Smooth muscle cell (in vitro differentiated cells): ENCODE measurements at regions not wholly inside any gene's neighbourhood (a gene's known extent, or its start where the extent isn't known, plus 50 kb on each side); places are given as distances from the start of the nearest gene placed in this dataset.
A peak's percentile ranks its signal among the peaks of the same experiment; 100 is the strongest.

Experiments
- DNase-seq: peaks from one replicate; lab custom pipeline; 2025; ENCODE audit not compliant: unreplicated experiment; lab: John Stamatoyannopoulos, UW
- H2AFZ ChIP-seq: fragments of 200-600 bp; sonication (generic); 2 replicates; pipeline ENCODE4 v1.6.0; 2016; ENCODE audit warnings: antibody characterized with exemption, low read depth, mild to moderate bottlenecking
- H3F3A ChIP-seq: fragments of 200-600 bp; sonication (generic); 2 replicates; pipeline ENCODE4 v1.6.0; 2017; ENCODE audit warnings: antibody characterized with exemption, low read depth
- H3K27ac ChIP-seq: fragments of 200-600 bp; sonication (generic); 2 replicates; pipeline ENCODE4 v1.5.1; 2016; ENCODE audit warnings: low read depth, mild to moderate bottlenecking
- H3K27me3 ChIP-seq: fragments of 200-600 bp; sonication (generic); 2 replicates; pipeline ENCODE4 v1.6.1; 2016; ENCODE audit warnings: low read depth, mild to moderate bottlenecking
- H3K36me3 ChIP-seq: fragments of 200-600 bp; sonication (generic); 2 replicates; pipeline ENCODE4 v1.5.1; 2016; ENCODE audit warnings: low read depth
- H3K4me1 ChIP-seq: fragments of 200-600 bp; sonication (generic); 2 replicates; pipeline ENCODE4 v1.5.1; 2016; ENCODE audit warnings: low read depth
- H3K4me2 ChIP-seq: fragments of 200-600 bp; sonication (generic); 2 replicates; pipeline ENCODE4 v1.6.0; 2016; ENCODE audit warnings: mild to moderate bottlenecking
- H3K4me3 ChIP-seq: fragments of 200-600 bp; sonication (generic); 2 replicates; pipeline ENCODE4 v1.5.1; 2016; ENCODE audit warnings: mild to moderate bottlenecking
- H3K79me2 ChIP-seq: fragments of 200-600 bp; sonication (generic); 2 replicates; pipeline ENCODE4 v1.6.0; 2016; ENCODE audit warnings: low read depth, mild to moderate bottlenecking
- H3K9ac ChIP-seq: fragments of 200-600 bp; sonication (generic); 2 replicates; pipeline ENCODE4 v1.6.0; 2016; ENCODE audit warnings: low read depth
- H3K9me3 ChIP-seq: fragments of 200-600 bp; sonication (generic); replicated peaks from 2 replicates; pipeline ENCODE4 v1.5.1; 2016; ENCODE audit warnings: low read depth
- H4K20me1 ChIP-seq: fragments of 200-600 bp; sonication (generic); 2 replicates; pipeline ENCODE4 v1.6.0; 2016; ENCODE audit warnings: low read depth
- CTCF ChIP-seq: fragments of 200-600 bp; sonication (generic); IDR thresholded peaks from 2 replicates; pipeline ENCODE4 v1.5.1; 2017; ENCODE audit warnings: borderline replicate concordance, mild to moderate bottlenecking, antibody characterized with exemption; ENCODE audit not compliant: insufficient read depth, poor library complexity, severe bottlenecking
- WGBS: methylation state at CpG from one replicate; pipeline ENCODE4 v1.1.7; 2016; ENCODE audit warnings: low lambda C conversion rate; 5-methylcytosine and 5-hydroxymethylcytosine counted together

- H3F3A ChIP-seq: peaks cover 7% of the 10 kb centered on the region
- H2AFZ ChIP-seq: no peak overlapping the region
- no peaks in the 10 kb centered on the region for H3K79me2 ChIP-seq
- H3K9ac ChIP-seq: no peak overlapping the region
- no peak overlapping the region for H3K4me3 ChIP-seq
- H3K4me1 ChIP-seq: peaks cover 9% of the 10 kb centered on the region
- H3K4me2 ChIP-seq: no peak overlapping the region
- H3K27me3 ChIP-seq: no peaks in the 10 kb centered on the region
- 96% methylated on average over 2 of the region's 2 CpGs for WGBS
- TF ChIP-seq CTCF: no peak
- no peak for DNase-seq
- no peaks in the 10 kb centered on the region for H3K36me3 ChIP-seq
- no peaks in the 10 kb centered on the region for H3K9me3 ChIP-seq
- no peak overlapping the region for H3K27ac ChIP-seq
- H4K20me1 ChIP-seq: no peaks in the 10 kb centered on the region
These were observed 131.8 kb downstream of the FOXB1 start for GRCh38 chr15:60135961-60136360.

- H3K27me3 ChIP-seq: no peaks in the 10 kb centered on the region
- no peaks in the 10 kb centered on the region for H3K79me2 ChIP-seq
- TF ChIP-seq CTCF: no peak
- H3K9ac ChIP-seq: no peak overlapping the region
- peak overlapping the region; percentile 2 for H2AFZ ChIP-seq
- peaks cover 9% of the 10 kb centered on the region for H3K4me1 ChIP-seq
- peak overlapping the region; percentile 74 for H3K27ac ChIP-seq
- no peaks in the 10 kb centered on the region for H4K20me1 ChIP-seq
- H3K4me3 ChIP-seq: no peak overlapping the region
- H3K4me2 ChIP-seq: peak overlapping the region; percentile 15
- H3K36me3 ChIP-seq: no peaks in the 10 kb centered on the region
- DNase-seq: no peak
- WGBS: 41% methylated on average over 5 of the region's 5 CpGs
- no peaks in the 10 kb centered on the region for H3K9me3 ChIP-seq
- H3F3A ChIP-seq: peaks cover 7% of the 10 kb centered on the region
These were observed 133.7 kb downstream of the FOXB1 start for GRCh38 chr15:60137711-60138396.

- Histone ChIP-seq H3K27me3 (no peaks in the 10 kb centered on the region), H2AFZ (no peak overlapping the region), H4K20me1 (no peaks in the 10 kb centered on the region), H3K9ac (no peak overlapping the region), H3F3A (peaks cover 7% of the 10 kb centered on the region), H3K9me3 (no peaks in the 10 kb centered on the region), H3K4me3 (no peak overlapping the region), H3K36me3 (no peaks in the 10 kb centered on the region), H3K4me2 (no peak overlapping the region), H3K4me1 (peaks cover 9% of the 10 kb centered on the region), H3K79me2 (no peaks in the 10 kb centered on the region), H3K27ac (peak overlapping the region; percentile 74)
- no peak for DNase-seq
- WGBS: 96% methylated on average over 3 of the region's 3 CpGs
- TF ChIP-seq CTCF: no peak
These were observed 134.4 kb downstream of the FOXB1 start for GRCh38 chr15:60138397-60138968.

GRCh38 chr15:60152386-60152785, 148.3 kb downstream of the FOXB1 start:
- TF ChIP-seq CTCF: no peak
- Histone ChIP-seq H3K9me3 (no peaks in the 10 kb centered on the region), H3K4me3 (no peak overlapping the region), H3K36me3 (no peaks in the 10 kb centered on the region), H4K20me1 (no peaks in the 10 kb centered on the region), H2AFZ (no peak overlapping the region), H3K27me3 (peaks cover 15% of the 10 kb centered on the region), H3K9ac (no peak overlapping the region), H3F3A (peaks cover 4% of the 10 kb centered on the region), H3K79me2 (no peaks in the 10 kb centered on the region), H3K4me1 (no peaks in the 10 kb centered on the region), H3K27ac (no peak overlapping the region), H3K4me2 (no peak overlapping the region)
- 90% methylated on average over 4 of the region's 4 CpGs for WGBS
- DNase-seq: no peak
